NB4 (cell line): ENCODE measurements at regions not wholly inside any gene's neighbourhood (a gene's known extent, or its start where the extent isn't known, plus 50 kb on each side); places are given as distances from the start of the nearest gene placed in this dataset.
"Not testable (repeated sequence)": the region's sequence is repeated elsewhere in the genome, so short reads cannot be mapped to it uniquely, and the experiment has no call there.

Experiments
- DNase-seq: peaks from one replicate; pipeline ENCODE4 v3.0.0; 2010; ENCODE audit warnings: low read depth
- H3K4me3 ChIP-seq: one replicate; pipeline ENCODE4 v1.5.1; 2011; ENCODE audit warnings: mild to moderate bottlenecking, low read depth, low read length, moderate library complexity
- MYC ChIP-seq: IDR thresholded peaks from 2 replicates; pipeline ENCODE4 v1.6.1; 2011; ENCODE audit warnings: low read depth, low read length
- POLR2A ChIP-seq: IDR thresholded peaks from 2 replicates; pipeline ENCODE4 v1.6.1; 2011; ENCODE audit warnings: mild to moderate bottlenecking; ENCODE audit not compliant: insufficient read length; ENCODE audit errors: extremely low read depth
- TF ChIP-seq, protein P1 (sequence below): IDR thresholded peaks from 2 replicates; pipeline ENCODE4 v1.6.1; 2011; ENCODE audit warnings: low read depth, low read length
- TF ChIP-seq, protein P2 (sequence below): IDR thresholded peaks from one replicate; pipeline ENCODE4 v1.5.1; 2012; ENCODE audit warnings: low read depth, low read length

- DNase-seq: no peak
- TF ChIP-seq MYC (no peak), POLR2A (no peak)
- TF ChIP-seq, protein P1, sequence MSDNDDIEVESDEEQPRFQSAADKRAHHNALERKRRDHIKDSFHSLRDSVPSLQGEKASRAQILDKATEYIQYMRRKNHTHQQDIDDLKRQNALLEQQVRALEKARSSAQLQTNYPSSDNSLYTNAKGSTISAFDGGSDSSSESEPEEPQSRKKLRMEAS: no peak
- TF ChIP-seq, protein P2, sequence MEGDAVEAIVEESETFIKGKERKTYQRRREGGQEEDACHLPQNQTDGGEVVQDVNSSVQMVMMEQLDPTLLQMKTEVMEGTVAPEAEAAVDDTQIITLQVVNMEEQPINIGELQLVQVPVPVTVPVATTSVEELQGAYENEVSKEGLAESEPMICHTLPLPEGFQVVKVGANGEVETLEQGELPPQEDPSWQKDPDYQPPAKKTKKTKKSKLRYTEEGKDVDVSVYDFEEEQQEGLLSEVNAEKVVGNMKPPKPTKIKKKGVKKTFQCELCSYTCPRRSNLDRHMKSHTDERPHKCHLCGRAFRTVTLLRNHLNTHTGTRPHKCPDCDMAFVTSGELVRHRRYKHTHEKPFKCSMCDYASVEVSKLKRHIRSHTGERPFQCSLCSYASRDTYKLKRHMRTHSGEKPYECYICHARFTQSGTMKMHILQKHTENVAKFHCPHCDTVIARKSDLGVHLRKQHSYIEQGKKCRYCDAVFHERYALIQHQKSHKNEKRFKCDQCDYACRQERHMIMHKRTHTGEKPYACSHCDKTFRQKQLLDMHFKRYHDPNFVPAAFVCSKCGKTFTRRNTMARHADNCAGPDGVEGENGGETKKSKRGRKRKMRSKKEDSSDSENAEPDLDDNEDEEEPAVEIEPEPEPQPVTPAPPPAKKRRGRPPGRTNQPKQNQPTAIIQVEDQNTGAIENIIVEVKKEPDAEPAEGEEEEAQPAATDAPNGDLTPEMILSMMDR: no peak
- H3K4me3 ChIP-seq: no peak overlapping the region
These were observed 63.4 kb upstream of the LHX5 start for GRCh38 chr12:113535100-113535499.

- H3K4me3 ChIP-seq: no peak overlapping the region
- TF ChIP-seq POLR2A: no peak
- no peak for DNase-seq
These were observed 62.9 kb upstream of the LHX5 start for GRCh38 chr12:113534555-113534954.

DNA sequence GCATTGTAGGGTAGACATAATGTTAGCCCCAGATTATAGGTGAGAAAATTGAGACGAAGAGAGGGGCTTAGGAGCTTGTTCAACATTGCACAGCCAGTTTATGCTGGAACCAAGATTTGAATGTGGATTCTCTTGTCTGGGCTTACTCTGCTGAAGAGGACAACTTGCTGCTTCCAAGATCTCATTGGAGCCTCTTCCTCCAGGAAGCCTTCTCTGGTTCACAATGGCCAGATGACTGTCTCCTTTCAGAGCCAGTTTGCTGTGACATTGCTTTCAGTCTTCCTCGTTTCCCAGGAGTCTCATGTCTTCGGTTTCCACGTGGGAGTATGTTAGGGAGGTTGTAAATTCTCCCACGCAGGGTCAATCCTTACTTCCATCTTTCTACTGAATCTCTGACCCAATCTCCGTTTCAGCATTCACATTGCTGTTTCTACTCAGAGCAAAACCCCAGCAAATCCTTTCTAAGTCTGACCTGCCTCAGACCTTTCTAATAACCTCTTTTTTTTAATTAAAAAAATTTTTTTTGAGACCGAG is 62.2 kb upstream of the LHX5 start:
- no peak overlapping the region for H3K4me3 ChIP-seq
- no peak for DNase-seq
- TF ChIP-seq, protein P1: no peak
- TF ChIP-seq, protein P2: no peak
- TF ChIP-seq MYC: no peak
- TF ChIP-seq POLR2A: no peak

DNA sequence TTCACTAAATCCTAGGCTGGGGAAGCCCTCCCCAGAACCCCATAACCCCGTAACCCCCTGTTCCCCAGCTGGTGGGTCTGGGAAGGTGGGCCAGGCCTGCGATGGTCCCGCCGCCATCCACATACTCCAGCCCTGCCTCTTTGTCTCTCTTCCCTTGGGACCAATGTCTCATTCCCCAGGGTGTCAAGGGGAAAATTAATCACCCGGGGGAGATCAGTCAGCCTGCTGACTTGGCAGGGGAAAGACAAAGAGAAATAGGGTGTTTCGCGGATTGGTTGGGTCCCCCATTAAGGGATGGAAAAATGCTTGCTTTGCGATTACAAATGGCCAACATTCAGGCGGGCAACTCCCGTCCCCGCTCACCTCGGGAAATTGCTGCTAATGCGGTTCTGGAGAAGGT is 60.6 kb upstream of the LHX5 start:
- DNase-seq: no peak
- TF ChIP-seq MYC (no peak), POLR2A (no peak)
- TF ChIP-seq, protein P2: no peak
- TF ChIP-seq, protein P1: no peak
- H3K4me3 ChIP-seq: no peak overlapping the region

DNA sequence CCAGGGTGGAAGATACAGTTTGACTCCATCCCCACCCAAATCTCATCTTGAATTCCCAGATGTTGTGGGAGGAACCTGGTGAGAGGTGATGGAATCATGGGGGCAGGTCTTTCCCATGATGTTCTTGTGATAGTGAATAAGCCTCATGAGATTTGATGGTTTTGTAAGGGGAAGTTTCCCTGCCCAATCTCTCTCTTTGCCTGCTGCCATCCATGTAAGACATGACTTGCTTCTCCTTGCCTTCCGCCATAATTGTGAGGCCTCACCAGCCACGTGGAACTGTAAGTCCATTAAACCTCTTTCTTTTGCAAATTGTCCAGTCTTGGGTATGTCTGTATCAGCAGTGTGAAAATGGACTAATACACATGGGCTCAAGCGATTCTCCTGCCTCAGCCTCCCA is 59.4 kb upstream of the LHX5 start:
- not testable (repeated sequence) for H3K4me3 ChIP-seq, DNase-seq

DNA sequence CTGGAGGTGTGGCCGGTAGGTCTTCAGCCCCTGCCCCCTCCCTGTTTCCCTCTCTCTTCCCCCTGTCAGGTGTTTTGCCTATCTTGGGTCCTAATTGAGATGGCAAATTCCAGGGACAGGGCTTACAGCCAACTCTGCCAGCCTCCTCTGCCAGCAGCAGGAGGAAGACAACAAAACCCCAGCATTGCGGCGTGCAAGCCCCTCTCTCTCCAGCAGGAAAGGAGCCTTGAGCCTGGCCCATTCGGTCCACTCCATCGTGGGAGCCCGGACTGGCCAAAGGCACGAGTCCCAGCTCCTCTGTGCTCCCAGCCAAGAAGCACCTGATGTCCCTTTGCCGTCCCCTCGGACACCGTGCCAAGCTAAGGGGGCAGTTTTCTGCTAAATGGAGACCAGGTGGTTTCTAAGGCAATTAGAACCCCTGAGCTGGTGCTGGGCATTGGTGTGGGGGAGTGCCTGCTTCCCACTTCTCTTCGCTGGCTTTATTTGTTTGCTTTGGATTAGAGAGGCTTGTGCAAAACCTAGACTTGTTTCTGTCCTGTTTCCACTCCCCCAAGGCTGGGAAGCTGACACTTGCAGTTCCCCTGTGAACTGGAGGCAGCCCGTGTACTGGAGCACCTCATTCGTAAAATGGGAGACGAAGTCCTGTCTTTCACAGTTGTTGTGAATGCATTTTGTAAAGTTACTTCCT is 57.1 kb upstream of the LHX5 start:
- TF ChIP-seq, protein P1: no peak

DNA sequence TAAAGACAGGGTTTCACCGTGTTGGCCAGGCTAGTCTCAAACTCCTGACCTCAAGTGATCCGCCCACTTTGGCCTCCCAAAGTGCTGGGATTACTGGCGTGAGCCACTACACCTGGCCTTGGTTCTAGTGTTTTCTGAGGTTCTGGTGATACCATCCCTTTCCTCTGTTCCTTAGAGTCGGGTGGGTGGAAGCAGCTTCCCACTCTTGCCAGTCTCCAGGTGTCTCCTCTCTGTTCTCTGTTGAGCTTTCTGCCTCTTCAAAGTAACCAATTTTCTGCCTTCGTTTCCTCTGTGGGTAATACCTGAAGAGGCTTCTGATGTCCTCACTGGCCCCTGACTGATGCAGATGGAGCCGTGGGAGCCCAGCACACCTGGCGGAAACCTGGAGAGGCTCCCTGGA is 53.4 kb upstream of the LHX5 start:
- TF ChIP-seq, protein P1: no peak
- TF ChIP-seq, protein P2: no peak
- no peak for TF ChIP-seq MYC
- no peak for TF ChIP-seq POLR2A
- no peak for DNase-seq
- no peak overlapping the region for H3K4me3 ChIP-seq

More for the DNA sequence above, 57.1 kb upstream of the LHX5 start:
- no peak overlapping the region for H3K4me3 ChIP-seq
- no peak for DNase-seq

DNA sequence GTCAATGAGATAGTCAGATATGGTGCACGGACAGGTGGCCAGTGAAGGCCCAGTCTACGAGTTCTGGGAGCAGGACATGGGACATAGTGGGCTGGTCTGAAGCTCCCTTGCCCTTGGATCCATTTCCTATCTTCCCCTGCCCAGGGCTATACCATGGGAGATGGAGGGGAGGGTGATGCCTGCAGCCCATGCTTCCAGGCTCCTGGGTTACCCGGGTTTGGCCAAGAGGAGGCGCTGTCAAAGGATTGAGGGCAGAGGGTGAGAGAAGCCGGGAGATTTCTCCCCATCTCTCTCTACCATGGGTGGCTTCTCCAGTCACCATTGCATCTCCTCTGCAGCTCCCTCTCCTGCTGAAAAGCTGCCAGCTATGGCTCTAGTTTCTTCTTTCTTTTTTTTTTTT is 52.8 kb upstream of the LHX5 start:
- no peak for DNase-seq
- TF ChIP-seq, protein P1: no peak
- TF ChIP-seq, protein P2: peak; percentile 29
- H3K4me3 ChIP-seq: no peak overlapping the region
